Right forelimb (tissue), 1 donor: ENCODE measurements at regions not wholly inside any gene's neighbourhood (a gene's known extent, or its start where the extent isn't known, plus 50 kb on each side); places are given as distances from the start of the nearest gene placed in this dataset.
A peak's percentile ranks its signal among the peaks of the same experiment; 100 is the strongest.

Source experiments
- DNase-seq: peaks from one replicate; pipeline ENCODE4 v3.0.0-alpha.2; 2018

- DNase-seq = no peak
Measured at GRCh38 chr5:92912283-92912682, 668.7 kb downstream of the NR2F1-AS1 start.

DNA sequence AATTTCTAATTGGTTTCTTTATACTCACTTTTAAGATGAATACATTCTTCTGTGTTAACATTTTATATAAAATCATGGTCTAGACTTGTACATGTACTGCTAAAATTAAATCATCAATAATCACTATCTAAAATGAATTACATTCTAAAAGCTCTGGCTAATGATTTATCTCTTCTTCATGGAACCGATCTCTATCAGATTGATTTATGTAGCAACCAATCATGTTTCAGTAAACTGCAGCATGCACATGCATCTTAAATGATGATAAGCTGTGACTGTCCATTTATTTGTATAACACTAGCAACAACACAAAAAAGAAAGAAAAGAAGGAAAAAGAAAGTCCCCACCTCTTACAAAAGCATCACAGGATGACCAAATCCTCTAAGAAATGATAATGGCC lies 669.2 kb downstream of the NR2F1-AS1 start:
- DNase-seq = no peak

- no peak for DNase-seq
Measured at GRCh38 chr5:92911293-92911692, 669.7 kb downstream of the NR2F1-AS1 start.

- peak; percentile 49 for DNase-seq
Measured at GRCh38 chr5:92909602-92909962, 671.4 kb downstream of the NR2F1-AS1 start.

GRCh38 chr5:92908952-92909601 lies 671.9 kb downstream of the NR2F1-AS1 start:
- DNase-seq = no peak

GRCh38 chr5:92907938-92908606 lies 672.9 kb downstream of the NR2F1-AS1 start:
- no peak for DNase-seq

- DNase-seq = no peak
Measured at GRCh38 chr5:92906798-92907376, 674.1 kb downstream of the NR2F1-AS1 start.

DNA sequence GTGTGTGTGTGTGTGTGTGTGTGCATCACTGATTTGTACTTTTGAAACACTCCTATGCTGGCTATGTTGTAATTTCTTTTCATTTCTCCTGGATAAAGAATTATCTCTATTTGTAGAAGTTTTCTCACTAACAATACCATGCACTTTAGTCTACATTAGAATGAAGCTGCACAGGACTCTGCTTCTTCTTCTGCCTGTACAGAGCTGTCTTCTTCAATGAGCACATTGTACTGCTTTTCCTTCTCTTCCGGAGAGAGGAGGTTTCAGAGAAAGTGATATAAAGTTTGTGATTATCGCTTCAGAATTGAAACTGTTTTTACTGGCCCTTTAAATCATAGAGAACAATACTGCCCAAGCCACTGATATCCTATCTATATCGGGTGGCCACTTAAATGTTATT lies 677.0 kb downstream of the NR2F1-AS1 start:
- no peak for DNase-seq

DNA sequence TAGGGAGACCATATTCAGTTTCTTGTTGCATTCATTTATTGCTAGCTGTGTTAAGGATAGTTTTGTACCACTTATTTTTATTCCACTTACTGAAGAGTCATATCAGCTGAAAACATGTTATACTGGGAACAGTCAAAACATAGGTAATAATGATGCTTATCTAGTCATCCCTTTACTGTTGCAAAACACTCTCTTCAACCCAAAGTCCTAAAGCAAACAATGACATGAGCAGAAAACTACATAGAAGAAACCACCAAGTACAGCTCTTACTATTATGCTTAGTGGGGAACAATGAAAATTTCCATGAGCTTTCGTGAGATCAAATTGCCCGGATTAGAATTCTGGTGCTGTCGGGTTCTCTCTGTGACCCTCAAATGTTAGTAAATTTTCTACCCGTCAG lies 681.4 kb downstream of the NR2F1-AS1 start:
- no peak for DNase-seq

- DNase-seq = no peak
Measured at GRCh38 chr5:92896722-92897121, 684.3 kb downstream of the NR2F1-AS1 start.

DNA sequence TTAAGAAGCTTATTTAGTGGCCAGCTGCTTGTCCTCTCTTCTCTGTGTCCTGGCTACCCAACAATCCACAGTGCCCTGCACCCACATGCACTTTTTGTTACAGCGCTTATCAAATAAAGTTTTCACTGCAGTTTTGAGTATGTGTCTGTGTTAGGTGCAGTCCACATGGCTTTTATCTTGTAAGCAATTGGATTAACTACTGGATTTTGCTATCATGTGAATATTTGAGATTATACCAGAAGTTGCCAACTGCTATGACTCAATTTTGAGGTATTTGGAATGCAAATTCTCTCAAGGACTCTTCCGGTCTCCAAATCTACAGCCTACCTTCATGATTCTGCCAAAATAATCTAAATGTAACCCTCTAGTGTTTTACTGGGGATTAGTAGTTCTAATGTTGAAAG lies 690.2 kb downstream of the NR2F1-AS1 start:
- no peak for DNase-seq

- no peak for DNase-seq
Measured at GRCh38 chr5:92889140-92889539, 691.9 kb downstream of the NR2F1-AS1 start.

- no peak for DNase-seq
Measured at GRCh38 chr5:92887254-92887653, 693.8 kb downstream of the NR2F1-AS1 start.

- DNase-seq = no peak
Measured at GRCh38 chr5:92886751-92887150, 694.3 kb downstream of the NR2F1-AS1 start.

DNA sequence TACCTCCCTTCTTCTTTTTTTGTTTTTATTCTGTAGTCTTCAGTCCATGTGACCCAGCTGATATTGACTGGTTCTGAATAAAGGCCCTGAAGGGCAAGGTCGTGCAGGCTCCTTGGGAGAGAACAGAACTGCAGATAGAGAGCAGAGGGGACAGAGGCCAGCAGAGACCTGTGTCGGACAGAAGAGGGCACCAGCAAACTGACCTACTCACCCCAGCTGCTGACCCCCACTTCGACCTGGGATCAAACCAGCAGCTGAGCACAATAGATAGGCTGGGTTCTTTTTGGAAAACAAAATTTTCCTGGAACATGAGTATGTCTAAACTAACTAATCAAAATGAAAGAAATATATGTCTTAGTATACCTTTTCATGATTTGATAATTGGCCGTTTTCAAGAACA lies 695.1 kb downstream of the NR2F1-AS1 start:
- DNase-seq = no peak

- no peak for DNase-seq
Measured at GRCh38 chr5:92884469-92884868, 696.5 kb downstream of the NR2F1-AS1 start.

DNA sequence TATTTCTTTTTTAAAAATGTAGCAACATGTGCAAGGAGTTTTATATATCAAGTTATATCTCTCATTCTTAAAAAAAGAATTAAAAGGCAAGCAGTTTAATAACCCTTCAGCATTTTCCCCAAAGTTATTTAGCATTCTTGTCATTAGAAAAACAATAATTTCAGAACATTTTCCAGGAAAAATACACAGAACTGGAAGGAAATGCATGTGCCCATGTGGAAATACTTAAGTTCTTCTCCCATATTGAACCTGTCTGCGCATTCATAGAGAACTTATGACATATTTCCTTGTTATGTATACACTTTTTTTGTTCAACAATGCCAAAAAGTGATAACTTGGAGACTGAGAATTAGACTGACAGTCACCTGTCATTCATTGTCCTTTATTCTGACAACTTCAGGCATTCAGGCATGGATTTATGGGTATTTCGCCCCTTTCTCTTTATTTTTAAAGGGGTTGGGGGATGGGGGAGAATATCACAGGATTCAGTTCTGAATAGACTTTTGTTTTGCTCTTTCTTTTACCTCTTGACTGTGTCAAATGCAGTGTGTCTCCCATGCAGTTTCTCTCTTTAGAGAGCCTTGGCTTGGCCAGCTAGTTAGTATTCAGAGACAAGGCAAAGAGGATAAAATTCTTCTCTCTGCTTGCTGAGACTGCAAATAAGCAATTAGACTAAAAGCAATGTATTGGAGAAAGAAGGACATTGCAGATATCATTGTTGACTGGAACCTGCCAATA lies 701.0 kb downstream of the NR2F1-AS1 start:
- no peak for DNase-seq

DNA sequence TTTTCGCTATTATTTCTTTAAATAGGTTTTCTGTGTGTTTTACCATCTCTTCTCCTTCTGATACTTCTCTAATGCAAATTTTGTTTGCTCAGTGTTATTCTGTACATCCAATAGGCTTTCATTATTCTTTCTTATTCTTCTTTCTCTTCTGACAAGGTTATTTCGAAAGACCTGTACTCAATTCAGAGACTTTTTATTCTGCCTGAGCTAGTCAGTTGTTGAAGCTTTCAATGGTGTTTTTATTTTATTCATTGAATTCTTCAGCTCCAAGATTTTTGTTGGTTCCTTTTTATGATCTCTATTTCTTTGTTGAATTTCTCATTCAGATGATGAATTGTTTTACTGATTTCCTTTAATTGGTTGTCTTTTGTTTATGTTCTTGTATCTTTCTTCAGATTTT lies 706.2 kb downstream of the NR2F1-AS1 start:
- DNase-seq = no peak

- DNase-seq = no peak
Measured at GRCh38 chr5:92868442-92868841, 712.6 kb downstream of the NR2F1-AS1 start.

DNA sequence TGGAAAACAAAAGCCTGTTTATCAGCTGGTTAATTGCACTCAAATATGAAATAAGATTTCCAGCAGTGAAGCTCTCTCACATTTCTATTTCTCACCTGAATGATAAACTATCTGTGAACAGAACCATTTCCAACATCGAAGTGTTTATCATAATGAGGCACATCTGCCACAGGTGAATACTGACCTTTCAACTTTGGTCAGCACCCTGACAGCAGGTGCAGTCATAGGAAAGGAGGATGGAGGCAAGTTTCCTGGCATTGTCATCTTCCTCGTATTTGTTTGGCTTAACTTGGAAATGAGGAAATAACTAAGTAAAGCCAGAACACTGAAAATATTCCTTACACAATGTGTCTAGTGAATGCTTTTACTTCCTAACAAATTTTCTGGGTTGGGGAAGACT lies 716.4 kb downstream of the NR2F1-AS1 start:
- no peak for DNase-seq

GRCh38 chr5:92863666-92864065 lies 717.4 kb downstream of the NR2F1-AS1 start:
- DNase-seq = no peak

DNA sequence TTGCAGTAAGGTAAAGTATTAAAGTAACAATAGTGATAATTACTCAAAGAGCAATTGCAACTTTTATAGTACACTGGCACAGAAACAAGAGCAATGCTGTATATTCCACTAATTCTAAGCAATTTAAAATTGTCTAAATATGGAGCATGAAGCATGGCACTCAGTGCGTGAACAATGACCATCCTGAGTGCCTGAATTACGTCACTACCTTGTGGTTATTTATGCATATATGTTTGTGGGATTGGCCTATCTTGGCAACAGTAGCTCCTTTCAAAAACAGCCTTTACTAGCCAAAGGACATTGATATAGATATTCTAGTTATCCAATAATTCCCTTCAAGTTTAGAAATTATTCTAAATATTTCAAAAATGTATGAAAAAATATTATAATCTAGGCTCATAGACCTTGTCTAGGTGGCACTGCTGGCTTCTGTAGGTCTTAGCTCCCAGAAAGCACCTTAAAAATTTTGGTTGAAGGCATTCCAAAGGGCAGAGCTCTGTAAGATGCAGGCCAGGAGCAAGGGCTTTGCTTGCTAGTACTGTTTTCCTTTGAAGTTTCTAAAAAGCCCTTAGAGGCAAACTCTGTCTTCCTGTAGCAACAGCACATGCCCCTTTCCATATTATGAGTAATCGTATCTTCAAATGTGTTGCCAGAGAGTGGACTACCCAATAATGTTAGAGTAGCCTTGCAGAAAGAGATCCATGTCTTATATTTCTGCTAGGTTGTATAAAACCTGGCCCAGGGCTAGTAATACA lies 719.3 kb downstream of the NR2F1-AS1 start:
- no peak for DNase-seq

DNA sequence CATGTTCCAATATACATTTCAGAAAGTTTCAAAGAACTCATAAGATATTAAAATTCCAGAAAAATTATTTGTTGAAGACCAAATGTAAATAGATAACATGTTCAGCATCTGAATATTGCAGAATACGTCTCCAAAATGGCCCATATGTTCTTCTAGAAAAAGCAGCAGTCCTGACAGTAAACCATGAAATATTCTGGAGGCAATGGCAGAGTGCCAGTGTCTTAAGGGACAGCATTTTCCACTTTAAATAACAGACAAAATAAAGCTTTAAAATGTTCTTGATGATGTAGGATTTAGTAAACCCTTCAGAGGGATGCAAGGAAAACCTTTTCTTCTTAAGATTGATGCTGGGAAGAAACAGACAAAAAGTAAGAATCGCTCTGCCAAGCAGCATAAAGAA lies 721.0 kb downstream of the NR2F1-AS1 start:
- no peak for DNase-seq
